ENCODE measurements at regions not wholly inside any gene's neighbourhood (a gene's known extent, or its start where the extent isn't known, plus 50 kb on each side); places are given as distances from the start of the nearest gene placed in this dataset.

GRCh38 chr1:209062081-209062620 is 521.4 kb upstream of the CAMK1G start:
- no peaks in the 10 kb centered on the region for H3K9me3 ChIP-seq
- no peak overlapping the region for H3K4me3 ChIP-seq
- ATAC-seq (ENCODE audit: insufficient number of reproducible peaks, low FRiP score, low read depth) = no peak
- H3K27me3 ChIP-seq (replicated peaks; ENCODE audit: insufficient read depth) = no peaks in the 10 kb centered on the region
- DNase-seq (ENCODE audit: low spot score) = no peak
- TF ChIP-seq CTCF (IDR thresholded peaks at IDR 0.05) = no peak
- H3K27ac ChIP-seq = no peak overlapping the region
- no peaks in the 10 kb centered on the region for H3K4me1 ChIP-seq (ENCODE audit: control insufficient read depth in 1 of 2, low read depth in 2 of 2)
- H3K36me3 ChIP-seq = no peaks in the 10 kb centered on the region

GRCh38 chr1:209062863-209063262 is 520.7 kb upstream of the CAMK1G start:
- H3K9me3 ChIP-seq = no peaks in the 10 kb centered on the region
- H3K4me1 ChIP-seq (ENCODE audit: control insufficient read depth in 1 of 2, low read depth in 2 of 2) = no peaks in the 10 kb centered on the region
- DNase-seq (ENCODE audit: low spot score) = no peak
- H3K27me3 ChIP-seq (replicated peaks; ENCODE audit: insufficient read depth) = no peaks in the 10 kb centered on the region
- H3K4me3 ChIP-seq = no peak overlapping the region
- no peak overlapping the region for H3K27ac ChIP-seq
- TF ChIP-seq CTCF (IDR thresholded peaks at IDR 0.05) = no peak
- H3K36me3 ChIP-seq = no peaks in the 10 kb centered on the region
- ATAC-seq (ENCODE audit: insufficient number of reproducible peaks, low FRiP score, low read depth) = no peak

GRCh38 chr1:209063767-209064659 is 519.5 kb upstream of the CAMK1G start:
- Histone ChIP-seq H3K9me3 (no peaks in the 10 kb centered on the region), H3K27me3 (replicated peaks; ENCODE audit: insufficient read depth) (no peaks in the 10 kb centered on the region), H3K4me1 (ENCODE audit: control insufficient read depth in 1 of 2, low read depth in 2 of 2) (no peaks in the 10 kb centered on the region), H3K36me3 (no peaks in the 10 kb centered on the region), H3K27ac (no peak overlapping the region), H3K4me3 (no peak overlapping the region)
- ATAC-seq (ENCODE audit: insufficient number of reproducible peaks, low FRiP score, low read depth) (no peak), DNase-seq (ENCODE audit: low spot score) (no peak)
- no peak for TF ChIP-seq CTCF (IDR thresholded peaks at IDR 0.05)

- no peak overlapping the region for H3K4me3 ChIP-seq
- DNase-seq (ENCODE audit: low spot score) = no peak
- no peak for ATAC-seq (ENCODE audit: insufficient number of reproducible peaks, low FRiP score, low read depth)
- TF ChIP-seq CTCF (IDR thresholded peaks at IDR 0.05) = no peak
- no peaks in the 10 kb centered on the region for H3K9me3 ChIP-seq
- H3K27ac ChIP-seq = no peak overlapping the region
- H3K36me3 ChIP-seq = no peaks in the 10 kb centered on the region
- H3K27me3 ChIP-seq (replicated peaks; ENCODE audit: insufficient read depth) = no peaks in the 10 kb centered on the region
- H3K4me1 ChIP-seq (ENCODE audit: control insufficient read depth in 1 of 2, low read depth in 2 of 2) = no peaks in the 10 kb centered on the region
Observed at GRCh38 chr1:209064850-209065706, 518.4 kb upstream of the CAMK1G start.

- ATAC-seq (ENCODE audit: insufficient number of reproducible peaks, low FRiP score, low read depth) (no peak), DNase-seq (ENCODE audit: low spot score) (no peak)
- no peak overlapping the region for H3K4me3 ChIP-seq
- H3K4me1 ChIP-seq (ENCODE audit: control insufficient read depth in 1 of 2, low read depth in 2 of 2) = no peaks in the 10 kb centered on the region
- no peaks in the 10 kb centered on the region for H3K9me3 ChIP-seq
- no peaks in the 10 kb centered on the region for H3K27me3 ChIP-seq (replicated peaks; ENCODE audit: insufficient read depth)
- H3K36me3 ChIP-seq = no peaks in the 10 kb centered on the region
- no peak overlapping the region for H3K27ac ChIP-seq
- no peak for TF ChIP-seq CTCF (IDR thresholded peaks at IDR 0.05)
Observed at GRCh38 chr1:209072481-209072880, 511.0 kb upstream of the CAMK1G start.

All from thoracic aorta (tissue), 2 donors.